NOMO-1 treated with dmso at 0.1 percent for 144 hours (cell line): ENCODE measurements at regions not wholly inside any gene's neighbourhood (a gene's known extent, or its start where the extent isn't known, plus 50 kb on each side); places are given as distances from the start of the nearest gene placed in this dataset.
"Not testable (repeated sequence)": the region's sequence is repeated elsewhere in the genome, so short reads cannot be mapped to it uniquely, and the experiment has no call there.

Experiments
- DNase-seq: peaks from one replicate; lab custom pipeline; 2025; ENCODE audit not compliant: unreplicated experiment; lab: John Stamatoyannopoulos, UW

DNA sequence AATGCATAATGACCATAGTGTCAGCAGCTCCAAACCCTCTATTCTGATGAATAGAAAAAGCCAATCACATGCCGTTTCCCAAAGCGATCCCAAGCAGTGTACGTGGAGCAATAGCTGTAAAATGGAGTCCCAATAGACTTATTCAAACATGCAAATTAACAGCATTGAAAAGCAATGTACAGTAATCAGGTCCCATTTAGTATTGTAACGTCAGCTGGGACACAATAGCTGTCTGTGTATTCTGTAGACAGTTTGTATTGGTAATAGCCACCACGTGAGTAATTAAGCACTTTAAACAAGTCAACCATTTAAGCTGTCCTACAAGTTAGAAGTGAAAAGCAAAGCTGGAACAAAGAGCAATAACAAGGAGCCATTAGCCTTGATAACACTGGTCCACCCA lies 698.2 kb downstream of the PCDH17 start:
- DNase-seq = no peak

DNA sequence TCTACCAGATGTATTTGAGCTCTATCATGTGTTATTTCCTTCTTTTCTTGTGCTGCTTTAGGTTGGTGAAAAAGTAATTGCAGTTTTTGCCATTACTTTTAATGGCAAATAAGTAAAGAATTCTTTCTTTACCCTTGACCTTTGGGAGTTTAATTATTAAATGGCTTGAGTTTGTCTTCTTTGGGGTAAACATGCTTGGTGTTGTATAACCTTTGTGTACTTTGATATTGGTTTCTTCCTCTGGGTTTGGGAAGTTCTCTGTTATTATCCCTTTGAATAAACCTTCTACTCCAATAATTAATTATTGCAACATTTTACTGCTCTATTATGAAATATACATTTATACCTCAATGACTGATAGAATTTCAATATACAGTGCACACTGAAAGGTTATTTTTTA lies 709.4 kb downstream of the PCDH17 start:
- no peak for DNase-seq

DNA sequence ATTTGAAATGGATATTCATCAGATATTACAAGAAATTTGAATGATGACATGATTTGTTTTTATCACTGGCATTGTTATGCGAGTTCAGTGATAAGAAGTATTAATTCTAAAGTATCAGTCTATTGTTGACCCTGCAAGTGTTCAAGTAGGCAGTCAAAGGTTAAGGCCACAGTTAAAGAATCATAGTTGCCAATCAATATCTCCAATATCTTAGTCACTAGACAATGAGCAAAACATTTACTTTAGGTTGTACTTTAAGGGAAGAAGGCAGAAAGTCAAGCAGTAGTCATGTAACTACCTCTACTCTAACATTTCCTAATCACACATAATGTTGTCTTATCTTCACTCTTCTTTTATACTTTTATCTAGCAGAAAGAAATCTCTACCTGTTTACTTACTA lies 709.8 kb downstream of the PCDH17 start:
- no peak for DNase-seq

DNA sequence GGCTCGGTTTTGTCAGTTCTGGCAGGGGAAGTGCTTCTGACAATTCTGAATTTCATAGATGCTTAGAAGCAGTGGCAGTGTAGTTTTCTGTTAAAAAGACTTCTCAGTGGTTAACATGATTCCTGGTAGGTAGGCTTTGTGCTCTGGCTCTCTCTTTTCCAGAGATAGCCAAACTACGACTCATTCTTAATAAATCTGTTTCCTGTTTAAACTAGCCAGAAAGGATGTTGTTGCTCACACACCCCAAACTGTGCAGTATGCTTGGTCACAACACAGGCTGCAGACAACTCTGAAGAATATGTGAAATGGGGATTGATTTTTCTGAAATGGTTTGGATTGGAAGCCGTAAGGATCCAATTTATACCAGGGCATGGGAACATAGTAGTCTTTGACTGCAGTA lies 711.5 kb downstream of the PCDH17 start:
- no peak for DNase-seq

DNA sequence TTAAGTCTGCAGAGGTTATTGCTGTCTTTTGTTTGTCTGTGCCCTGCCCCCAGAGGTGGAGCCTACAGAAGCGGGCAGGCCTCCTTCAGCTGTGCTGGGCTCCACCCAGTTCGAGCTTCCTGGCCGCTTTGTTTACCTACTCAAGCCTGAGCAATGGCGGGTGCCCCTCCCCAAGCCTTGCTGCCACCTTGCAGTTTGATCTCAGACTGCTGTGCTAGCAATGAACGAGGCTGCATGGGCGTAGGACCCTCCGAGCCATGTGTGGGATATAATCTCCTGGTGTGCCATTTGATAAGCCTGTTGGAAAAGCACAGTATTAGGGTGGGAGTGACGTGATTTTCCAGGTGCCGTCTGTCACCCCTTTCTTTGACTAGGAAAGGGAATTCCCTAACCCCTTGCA lies 720.6 kb downstream of the PCDH17 start:
- not testable (repeated sequence) for DNase-seq

DNA sequence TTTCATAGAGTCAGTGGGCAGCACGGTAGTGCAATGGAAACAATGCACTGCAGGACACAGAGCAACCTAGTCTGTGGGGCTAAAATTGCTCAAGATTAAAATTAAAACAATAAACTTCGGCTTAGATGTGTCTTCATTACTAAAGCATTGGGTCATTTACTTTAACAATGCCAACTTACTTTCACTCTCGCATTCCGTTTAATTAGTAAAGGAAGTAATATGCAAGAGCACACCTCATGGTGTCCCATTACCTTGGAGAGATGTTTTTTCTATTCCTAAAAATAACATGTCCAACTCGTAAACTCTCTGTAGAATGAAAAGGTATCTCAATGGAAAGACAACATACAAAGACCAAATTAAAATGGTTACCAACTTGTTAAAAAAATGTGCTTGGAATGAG lies 738.4 kb downstream of the PCDH17 start:
- DNase-seq = no peak

DNA sequence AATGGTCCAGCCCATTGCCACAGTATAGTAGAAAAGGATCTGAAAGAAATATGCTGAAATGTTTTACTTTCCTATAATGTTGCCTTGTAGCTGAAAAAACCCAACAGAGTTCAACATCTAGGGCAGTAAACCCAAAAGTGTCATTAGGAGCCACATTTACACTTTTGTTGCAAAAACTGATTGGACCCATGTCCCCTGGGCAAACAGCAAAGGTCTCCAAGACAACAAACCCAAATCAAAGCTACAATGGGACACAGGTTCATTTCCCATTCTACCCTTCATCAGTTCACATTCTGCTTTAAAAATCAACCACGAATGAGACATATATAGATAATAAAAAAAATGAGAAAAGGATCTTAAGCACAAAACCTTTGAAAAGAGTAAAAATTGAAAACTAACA lies 744.8 kb downstream of the PCDH17 start:
- DNase-seq = no peak

DNA sequence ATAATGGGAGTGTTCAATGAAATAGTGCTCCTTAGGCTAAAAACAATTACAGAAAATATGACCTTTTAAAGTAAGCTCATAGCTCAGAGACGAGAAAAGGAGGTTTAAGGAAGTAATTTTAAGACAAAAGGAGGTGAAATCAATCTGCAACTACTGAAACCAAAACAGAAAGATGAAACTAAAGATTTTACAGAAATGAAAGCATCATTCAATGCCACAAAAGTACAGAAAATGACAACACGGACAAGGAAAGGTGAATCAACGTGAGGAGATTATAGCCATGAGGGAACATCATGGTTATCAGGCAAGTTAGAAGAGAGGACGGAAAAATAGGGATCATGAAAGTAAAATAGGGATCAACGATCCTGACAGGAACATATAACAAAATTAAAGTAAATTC lies 745.2 kb downstream of the PCDH17 start:
- DNase-seq = peak; percentile 4

DNA sequence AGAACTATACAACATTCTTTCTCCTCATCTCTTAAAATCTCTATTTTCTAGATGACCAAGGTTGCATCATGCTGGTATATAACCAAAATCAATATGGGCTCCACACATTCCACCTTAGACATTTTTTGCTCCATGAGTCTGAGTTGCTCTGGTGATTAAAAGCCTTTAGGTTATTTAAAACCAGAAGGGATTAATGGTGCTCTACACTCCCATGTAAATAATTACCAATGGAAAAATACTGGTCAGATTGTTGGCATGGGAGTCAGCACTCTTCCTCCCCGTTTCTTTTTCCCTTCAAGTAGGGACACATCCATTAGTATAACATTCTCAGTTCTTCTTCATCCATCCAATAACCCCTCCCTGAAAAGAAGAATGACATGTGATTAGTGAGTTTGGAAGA lies 747.7 kb downstream of the PCDH17 start:
- DNase-seq = no peak

DNA sequence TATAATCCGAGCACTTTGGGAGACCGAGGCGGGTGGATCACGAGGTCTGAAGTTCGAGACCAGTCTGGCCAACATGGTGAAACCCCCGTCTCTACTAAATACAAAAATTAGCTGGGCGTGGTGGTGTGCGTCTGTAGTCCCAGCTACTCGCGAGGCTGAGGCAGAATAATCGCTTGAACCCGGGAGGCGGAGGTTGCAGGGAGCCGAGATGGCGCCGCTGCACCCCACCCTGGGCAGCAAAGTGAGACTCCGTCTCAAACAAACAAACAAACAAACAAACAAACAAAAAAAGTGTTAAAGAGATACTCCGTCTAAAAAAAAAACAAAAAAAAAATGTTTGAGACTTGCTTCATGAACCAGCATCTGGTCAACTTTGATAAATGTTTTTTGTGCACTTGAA lies 753.8 kb downstream of the PCDH17 start:
- DNase-seq = not testable (repeated sequence)

DNA sequence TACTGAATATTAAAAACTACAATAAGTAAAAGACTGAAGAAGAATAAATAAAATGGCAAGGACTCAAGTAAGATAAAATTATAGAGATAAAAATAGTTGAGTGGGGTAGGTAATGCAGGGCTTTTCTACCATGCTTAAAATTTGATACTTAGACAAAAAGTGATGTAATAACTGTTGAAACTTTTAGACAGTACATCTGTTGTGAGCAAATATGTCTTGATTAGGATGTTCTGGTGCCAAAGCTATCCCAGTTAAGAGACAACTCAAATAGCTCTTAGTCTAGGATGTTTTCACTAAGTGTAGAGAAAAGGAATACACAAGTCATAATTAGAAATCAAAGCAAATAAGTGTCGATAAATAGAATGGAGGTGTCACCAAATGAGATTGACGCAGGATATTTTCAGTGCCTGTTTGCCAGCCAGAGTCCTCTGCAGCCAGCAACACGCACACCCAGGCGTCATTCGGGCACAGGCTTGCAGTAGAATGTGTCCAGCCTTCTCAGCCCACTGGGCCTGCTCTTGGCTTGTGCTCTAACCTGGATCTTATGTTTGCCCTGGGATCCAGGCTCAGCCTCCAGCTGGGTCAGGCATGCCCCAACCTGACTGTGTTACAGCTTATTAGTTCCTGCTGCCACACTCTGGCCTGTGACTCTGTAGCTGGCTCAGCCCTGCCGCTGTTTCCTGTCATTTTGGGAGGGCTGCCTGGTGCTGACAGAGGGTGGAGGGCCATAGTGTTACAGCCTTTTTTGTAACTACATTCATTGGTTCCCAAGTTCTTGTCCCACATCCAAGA lies 766.2 kb downstream of the PCDH17 start:
- no peak for DNase-seq

DNA sequence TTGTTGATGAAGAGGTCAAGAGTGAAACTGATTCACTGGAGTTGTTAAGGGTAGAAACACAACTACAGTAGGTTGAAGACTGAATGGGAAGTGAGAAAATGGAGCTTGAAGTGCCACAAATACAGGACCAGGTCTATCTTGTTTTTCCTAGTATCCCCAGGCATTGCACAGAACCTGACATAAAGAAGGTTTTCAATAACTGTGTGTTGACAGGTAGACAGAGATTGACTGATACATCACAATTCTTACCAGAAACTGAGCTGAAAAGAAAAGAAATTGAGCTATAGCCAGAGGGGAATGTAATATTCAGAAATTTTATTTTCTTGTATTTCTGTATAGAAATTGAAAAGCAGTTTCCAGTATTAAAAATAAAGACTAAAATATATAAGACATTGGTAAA lies 767.7 kb downstream of the PCDH17 start:
- DNase-seq = no peak

DNA sequence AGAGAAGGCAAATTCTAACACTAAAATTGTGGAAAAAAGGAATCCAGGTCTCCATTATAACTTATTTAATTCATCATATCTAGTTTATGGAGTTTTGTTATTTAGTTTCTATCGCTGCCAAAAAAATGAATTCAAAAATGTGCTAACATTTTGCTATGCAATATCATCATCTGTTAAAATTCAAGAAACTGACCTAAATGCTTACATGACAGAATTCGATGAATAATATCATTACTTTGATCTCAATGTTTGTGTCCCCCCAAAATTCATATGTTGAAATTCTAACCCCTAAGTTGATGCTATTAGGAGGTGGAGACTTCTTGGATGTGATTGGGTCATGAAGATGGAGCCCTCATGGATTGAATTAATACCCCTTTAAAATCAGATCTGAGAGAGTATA lies 775.0 kb downstream of the PCDH17 start:
- no peak for DNase-seq

DNA sequence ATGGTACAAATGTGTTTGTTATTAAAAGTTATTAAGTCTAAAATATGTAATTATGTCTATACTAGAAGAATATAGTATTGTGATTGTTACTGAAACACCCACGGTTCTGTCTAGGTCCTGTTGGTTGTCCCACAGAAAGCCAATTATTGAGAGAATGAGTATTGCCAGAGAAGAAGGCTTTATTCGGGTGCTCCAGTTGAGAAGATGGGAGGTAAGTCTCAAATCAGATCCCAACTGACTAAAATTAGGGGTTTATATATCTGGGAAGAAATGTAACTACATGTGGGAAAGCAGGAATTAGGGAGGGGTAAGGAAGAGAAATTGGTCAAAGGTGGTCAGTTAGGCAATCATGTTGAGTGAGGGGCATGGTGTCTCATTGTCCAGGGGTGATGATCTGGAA lies 798.4 kb downstream of the PCDH17 start:
- DNase-seq = no peak

DNA sequence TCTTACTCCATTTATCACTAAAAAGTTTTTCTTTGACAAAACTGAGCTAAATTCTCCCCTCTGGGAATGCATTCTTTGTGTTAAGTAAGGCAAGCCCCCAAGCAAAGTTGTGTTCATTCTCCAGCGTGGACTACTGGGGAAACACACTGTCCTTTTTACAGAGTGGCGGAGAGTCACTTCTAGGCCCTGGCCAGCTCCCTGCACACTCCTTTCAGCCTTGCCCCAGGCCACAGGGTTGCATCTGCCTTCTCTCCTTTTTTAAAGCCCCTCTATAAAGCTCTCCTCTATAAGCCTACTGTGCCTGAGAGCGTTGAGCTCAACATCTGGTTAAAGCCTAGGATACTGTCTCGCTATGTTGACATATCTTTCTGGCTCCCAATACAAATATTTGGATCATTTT lies 803.4 kb downstream of the PCDH17 start:
- DNase-seq = no peak

DNA sequence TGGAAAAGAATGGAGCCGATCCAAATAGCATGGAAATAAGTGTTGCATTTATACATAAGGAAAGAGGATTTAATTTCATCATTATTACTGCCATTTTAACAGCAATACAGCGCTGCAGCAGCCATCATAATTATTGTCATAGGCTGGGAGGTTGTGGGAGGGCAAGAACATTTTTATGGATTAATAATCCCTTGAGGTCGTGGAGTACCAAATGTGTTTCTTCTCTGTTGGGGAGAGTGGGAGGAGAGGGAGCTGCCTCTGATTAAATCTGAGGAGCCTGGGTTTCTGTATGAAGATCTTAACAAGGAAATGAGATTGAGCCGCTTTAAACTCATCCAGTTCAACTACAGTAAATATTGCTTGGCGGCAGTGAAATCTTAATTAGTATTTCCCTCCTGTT lies 805.9 kb downstream of the PCDH17 start:
- no peak for DNase-seq

DNA sequence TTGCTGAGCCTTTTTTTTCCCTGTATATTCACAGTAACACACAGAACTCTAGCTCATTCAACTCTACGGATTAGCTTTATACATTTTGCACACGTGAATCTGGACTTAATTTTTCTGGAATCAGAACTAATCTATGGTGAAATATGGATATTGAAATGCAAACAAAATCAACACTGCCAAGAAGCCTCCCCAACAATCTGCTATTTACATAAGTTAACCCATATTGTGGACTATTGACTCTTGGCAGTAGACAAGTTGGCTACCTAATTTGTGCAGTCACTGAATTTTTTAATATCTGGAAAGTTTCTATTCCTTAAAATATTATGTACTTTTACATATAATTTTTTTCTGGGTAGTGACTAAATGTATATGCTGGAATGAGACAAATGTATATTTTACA lies 815.4 kb downstream of the PCDH17 start:
- DNase-seq = no peak

DNA sequence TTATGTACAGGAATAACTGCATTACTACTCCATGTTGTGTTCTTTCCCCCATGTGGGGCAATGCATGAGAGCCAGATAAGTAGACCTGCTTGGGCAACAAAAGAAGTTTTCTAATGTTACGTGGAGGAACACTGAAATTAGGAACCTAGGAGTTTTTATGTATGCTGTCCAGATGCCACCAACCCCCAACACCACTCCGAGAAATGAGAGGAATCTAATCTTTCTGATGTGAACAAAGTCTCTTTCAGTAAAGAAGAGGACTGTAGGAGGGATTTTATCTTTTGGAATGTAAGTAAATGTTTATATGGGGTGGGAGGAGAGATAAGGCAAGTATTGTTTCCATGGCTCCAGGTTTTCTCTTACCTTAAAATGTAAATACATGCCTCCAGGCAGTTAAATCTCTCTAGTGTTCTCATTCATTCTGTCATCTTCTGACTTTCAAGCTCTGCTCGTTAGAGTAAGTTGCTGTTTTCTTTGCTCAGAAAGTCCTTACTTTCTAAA lies 820.6 kb downstream of the PCDH17 start:
- no peak for DNase-seq

DNA sequence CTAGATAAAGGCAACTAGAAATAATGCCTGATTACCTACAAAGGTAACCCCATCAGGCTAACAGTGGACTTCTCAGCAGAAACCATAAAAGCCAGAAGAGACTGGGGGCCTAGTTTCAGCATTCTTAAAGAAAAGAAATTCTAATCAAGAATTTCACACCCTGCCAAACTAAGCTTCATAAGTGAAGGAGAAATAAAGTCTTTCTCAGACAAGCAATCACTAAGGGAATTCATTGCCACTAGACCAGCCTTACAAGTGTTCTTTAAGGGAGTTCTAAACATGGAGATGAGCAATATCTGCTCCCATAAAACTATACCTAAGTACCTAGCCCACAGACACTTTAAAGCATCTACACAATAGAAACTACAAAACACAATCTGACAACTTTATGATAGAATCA lies 823.5 kb downstream of the PCDH17 start:
- DNase-seq = no peak

DNA sequence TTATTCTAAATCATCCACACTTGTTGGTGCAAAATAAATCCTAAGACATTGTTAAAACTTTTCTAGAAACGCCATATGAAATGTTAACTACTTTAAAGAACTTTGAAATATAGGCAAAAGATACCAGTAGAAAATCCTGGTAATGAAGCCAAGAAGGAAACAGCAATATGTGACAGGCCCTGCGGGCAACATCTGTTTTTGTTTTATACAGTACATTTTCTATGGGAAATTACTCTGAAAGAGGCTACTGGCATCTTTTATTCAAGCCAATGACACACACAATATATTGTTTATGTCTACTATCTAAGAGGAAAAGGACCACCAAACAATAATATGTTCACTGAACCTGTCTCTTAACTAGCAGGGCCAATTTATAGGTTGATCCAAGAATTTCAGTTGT lies 829.7 kb downstream of the PCDH17 start:
- DNase-seq = no peak

DNA sequence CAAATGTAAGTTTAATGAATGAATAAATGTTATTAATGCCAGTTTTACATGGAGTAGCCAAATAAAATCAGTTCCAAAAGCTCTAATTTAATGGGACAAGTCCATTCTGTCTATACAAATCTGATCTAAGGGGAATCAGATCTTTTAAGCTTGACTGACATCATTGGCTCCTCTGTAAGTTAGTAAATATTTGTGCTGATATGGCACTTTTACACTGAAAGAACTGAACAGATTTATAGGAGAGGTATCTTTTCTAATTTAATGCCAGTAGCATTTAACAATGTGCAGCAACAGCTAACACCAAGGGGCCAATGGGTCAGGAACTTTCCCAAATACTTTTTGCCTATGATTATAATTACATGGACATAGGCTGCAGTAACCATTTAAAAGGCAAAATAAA lies 832.3 kb downstream of the PCDH17 start:
- no peak for DNase-seq

DNA sequence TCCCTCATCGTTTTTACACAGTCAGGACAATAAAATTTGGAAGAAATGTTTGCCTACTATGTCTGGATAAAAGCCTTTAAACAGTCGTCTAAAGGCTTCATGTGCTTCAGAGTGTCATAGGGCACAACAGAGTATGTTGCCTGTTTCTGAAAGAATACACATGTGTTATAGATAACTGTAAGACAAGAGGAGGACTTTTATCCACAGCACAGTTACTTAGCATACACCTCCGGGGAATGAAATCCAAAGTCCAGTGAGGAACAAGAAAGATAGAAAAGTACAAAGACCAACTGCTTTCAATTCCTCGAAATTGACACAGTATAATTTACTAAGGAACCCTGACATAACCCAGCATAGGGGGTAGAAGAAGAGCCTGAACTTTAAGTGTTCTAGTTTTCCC lies 835.6 kb downstream of the PCDH17 start:
- DNase-seq = no peak

DNA sequence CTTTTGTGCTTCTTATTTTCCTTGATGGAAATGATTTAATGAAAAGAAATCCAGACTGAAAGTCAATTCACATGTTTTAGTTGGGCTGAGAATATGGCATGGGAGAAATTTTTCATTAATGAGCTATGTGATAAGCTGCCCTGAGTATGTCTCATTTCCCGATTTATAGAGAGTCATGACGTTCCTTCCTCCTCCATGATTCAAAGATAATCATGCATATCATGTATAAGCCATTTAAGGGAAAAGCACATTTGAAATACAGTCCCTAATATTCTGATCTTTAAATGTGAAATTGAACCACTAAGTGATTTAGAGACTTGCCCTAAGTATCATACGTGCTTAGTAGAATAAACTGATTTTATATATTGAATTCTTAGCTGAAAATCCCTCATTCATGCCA lies 840.9 kb downstream of the PCDH17 start:
- DNase-seq = no peak
